ENCODE measurements at regions not wholly inside any gene's neighbourhood (a gene's known extent, or its start where the extent isn't known, plus 50 kb on each side); places are given as distances from the start of the nearest gene placed in this dataset.
"Not testable (repeated sequence)": the region's sequence is repeated elsewhere in the genome, so short reads cannot be mapped to it uniquely, and the experiment has no call there.

GRCh38 chr2:11936761-11937160, 190.3 kb downstream of the LPIN1 start:
- Mint-ChIP-seq H3K4me3 (no peak overlapping the region), H3K27me3 (no peaks in the 10 kb centered on the region), H3K9me3 (no peaks in the 10 kb centered on the region), H3K36me3 (ENCODE audit: low read depth) (no peaks in the 10 kb centered on the region), H3K27ac (no peak overlapping the region), H3K4me1 (peaks cover 4% of the 10 kb centered on the region)
- ATAC-seq (replicated peaks): no peak

GRCh38 chr2:11938196-11938595, 191.8 kb downstream of the LPIN1 start:
- no peak for ATAC-seq (replicated peaks)
- no peaks in the 10 kb centered on the region for H3K9me3 Mint-ChIP-seq

GRCh38 chr2:11939523-11939922, 193.1 kb downstream of the LPIN1 start:
- Mint-ChIP-seq H3K27me3 (no peaks in the 10 kb centered on the region), H3K4me3 (no peak overlapping the region), H3K9me3 (no peaks in the 10 kb centered on the region), H3K4me1 (peaks cover 4% of the 10 kb centered on the region), H3K27ac (no peak overlapping the region), H3K36me3 (ENCODE audit: low read depth) (no peaks in the 10 kb centered on the region)
- no peak for ATAC-seq (replicated peaks)

More at GRCh38 chr2:11938196-11938595, 191.8 kb downstream of the LPIN1 start:
- no peak overlapping the region for H3K4me3 Mint-ChIP-seq
- H3K4me1 Mint-ChIP-seq: no peaks in the 10 kb centered on the region
- H3K27ac Mint-ChIP-seq: no peak overlapping the region
- H3K36me3 Mint-ChIP-seq (ENCODE audit: low read depth): no peaks in the 10 kb centered on the region
- no peaks in the 10 kb centered on the region for H3K27me3 Mint-ChIP-seq

GRCh38 chr2:11940121-11940743, 193.8 kb downstream of the LPIN1 start:
- peaks cover 8% of the 10 kb centered on the region for H3K4me1 Mint-ChIP-seq
- H3K9me3 Mint-ChIP-seq: no peaks in the 10 kb centered on the region
- no peaks in the 10 kb centered on the region for H3K36me3 Mint-ChIP-seq (ENCODE audit: low read depth)
- ATAC-seq (replicated peaks): no peak
- no peak overlapping the region for H3K27ac Mint-ChIP-seq
- no peak overlapping the region for H3K4me3 Mint-ChIP-seq
- H3K27me3 Mint-ChIP-seq: no peaks in the 10 kb centered on the region

- H3K27ac Mint-ChIP-seq: no peak overlapping the region
- no peaks in the 10 kb centered on the region for H3K9me3 Mint-ChIP-seq
- no peak for ATAC-seq (replicated peaks)
- no peaks in the 10 kb centered on the region for H3K36me3 Mint-ChIP-seq (ENCODE audit: low read depth)
- H3K4me1 Mint-ChIP-seq: peaks cover 12% of the 10 kb centered on the region
- H3K4me3 Mint-ChIP-seq: no peak overlapping the region
- H3K27me3 Mint-ChIP-seq: no peaks in the 10 kb centered on the region
These were observed 194.4 kb downstream of the LPIN1 start for GRCh38 chr2:11940799-11941198.

GRCh38 chr2:11941201-11942177, 195.1 kb downstream of the LPIN1 start:
- Mint-ChIP-seq H3K4me3 (no peak overlapping the region), H3K36me3 (ENCODE audit: low read depth) (no peaks in the 10 kb centered on the region), H3K27me3 (no peaks in the 10 kb centered on the region), H3K9me3 (no peaks in the 10 kb centered on the region), H3K4me1 (peaks cover 12% of the 10 kb centered on the region), H3K27ac (no peak overlapping the region)
- ATAC-seq (replicated peaks): no peak

- Mint-ChIP-seq H3K4me1 (peaks cover 12% of the 10 kb centered on the region), H3K36me3 (ENCODE audit: low read depth) (no peaks in the 10 kb centered on the region), H3K27me3 (no peaks in the 10 kb centered on the region), H3K9me3 (no peaks in the 10 kb centered on the region), H3K4me3 (no peak overlapping the region), H3K27ac (no peak overlapping the region)
- no peak for ATAC-seq (replicated peaks)
These were observed 195.7 kb downstream of the LPIN1 start for GRCh38 chr2:11942178-11942569.

GRCh38 chr2:11944311-11944710, 197.9 kb downstream of the LPIN1 start:
- H3K27ac Mint-ChIP-seq: no peak overlapping the region
- H3K4me1 Mint-ChIP-seq: peaks cover 12% of the 10 kb centered on the region
- H3K4me3 Mint-ChIP-seq: no peak overlapping the region
- ATAC-seq (replicated peaks): no peak
- H3K36me3 Mint-ChIP-seq (ENCODE audit: low read depth): no peaks in the 10 kb centered on the region
- no peaks in the 10 kb centered on the region for H3K9me3 Mint-ChIP-seq
- no peaks in the 10 kb centered on the region for H3K27me3 Mint-ChIP-seq

GRCh38 chr2:11945139-11946126, 199.0 kb downstream of the LPIN1 start:
- peak; percentile 96 for ATAC-seq (replicated peaks)
- Mint-ChIP-seq H3K4me1 (peaks cover 12% of the 10 kb centered on the region), H3K9me3 (no peaks in the 10 kb centered on the region), H3K4me3 (peak overlapping the region; percentile 74), H3K27ac (peak overlapping the region; percentile 79), H3K36me3 (ENCODE audit: low read depth) (no peaks in the 10 kb centered on the region), H3K27me3 (no peaks in the 10 kb centered on the region)

GRCh38 chr2:11947956-11948355, 201.5 kb downstream of the LPIN1 start:
- no peak overlapping the region for H3K27ac Mint-ChIP-seq

GRCh38 chr2:11949732-11950523, 203.5 kb downstream of the LPIN1 start:
- H3K27ac Mint-ChIP-seq: no peak overlapping the region
- peaks cover 9% of the 10 kb centered on the region for H3K4me1 Mint-ChIP-seq
- H3K4me3 Mint-ChIP-seq: no peak overlapping the region
- no peak for ATAC-seq (replicated peaks)
- H3K9me3 Mint-ChIP-seq: peaks cover 6% of the 10 kb centered on the region
- H3K36me3 Mint-ChIP-seq (ENCODE audit: low read depth): no peaks in the 10 kb centered on the region
- H3K27me3 Mint-ChIP-seq: peaks cover 15% of the 10 kb centered on the region

More at GRCh38 chr2:11947956-11948355, 201.5 kb downstream of the LPIN1 start:
- Mint-ChIP-seq H3K4me1 (peaks cover 12% of the 10 kb centered on the region), H3K36me3 (ENCODE audit: low read depth) (no peaks in the 10 kb centered on the region), H3K4me3 (no peak overlapping the region), H3K9me3 (no peaks in the 10 kb centered on the region), H3K27me3 (no peaks in the 10 kb centered on the region)
- ATAC-seq (replicated peaks): no peak

- Mint-ChIP-seq H3K27ac (no peak overlapping the region), H3K4me1 (peaks cover 5% of the 10 kb centered on the region), H3K4me3 (no peak overlapping the region), H3K9me3 (peaks cover 6% of the 10 kb centered on the region), H3K36me3 (ENCODE audit: low read depth) (no peaks in the 10 kb centered on the region), H3K27me3 (peaks cover 20% of the 10 kb centered on the region)
- ATAC-seq (replicated peaks): no peak
These were observed 204.5 kb downstream of the LPIN1 start for GRCh38 chr2:11950896-11951295.

- peaks cover 20% of the 10 kb centered on the region for H3K27me3 Mint-ChIP-seq
- H3K27ac Mint-ChIP-seq; H3K4me1 Mint-ChIP-seq; H3K9me3 Mint-ChIP-seq; H3K36me3 Mint-ChIP-seq (ENCODE audit: low read depth); H3K4me3 Mint-ChIP-seq; ATAC-seq (replicated peaks): not testable (repeated sequence)
These were observed 205.1 kb downstream of the LPIN1 start for GRCh38 chr2:11951492-11951891.
